ENCODE measurements at regions not wholly inside any gene's neighbourhood (a gene's known extent, or its start where the extent isn't known, plus 50 kb on each side); places are given as distances from the start of the nearest gene placed in this dataset.
"Not testable (repeated sequence)": the region's sequence is repeated elsewhere in the genome, so short reads cannot be mapped to it uniquely, and the experiment has no call there.

DNA sequence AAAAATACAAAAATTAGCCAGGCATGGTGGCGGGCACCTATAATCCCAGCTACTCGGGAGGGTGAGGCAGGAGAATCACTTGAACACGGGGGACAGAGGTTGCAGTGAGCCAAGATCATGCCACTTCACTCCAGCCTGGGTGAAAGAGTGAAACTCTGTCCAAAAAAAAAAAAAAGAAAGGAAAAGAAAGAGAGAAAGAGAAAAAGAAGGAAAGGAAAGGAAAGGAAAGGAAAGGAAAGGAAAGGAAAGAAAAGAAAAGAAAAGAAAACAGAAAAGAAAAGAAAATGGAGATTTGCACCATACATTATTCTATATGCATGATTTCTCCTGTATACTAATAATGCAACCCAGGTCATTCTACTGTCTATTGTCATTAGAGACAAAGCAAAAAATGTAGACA, 421.5 kb downstream of the PCDH19 start:
- not testable (repeated sequence) for DNase-seq (ENCODE audit: low spot score)

GRCh38 chrX:99973572-99974226, 436.4 kb downstream of the PCDH19 start:
- DNase-seq (ENCODE audit: low spot score) = no peak

DNA sequence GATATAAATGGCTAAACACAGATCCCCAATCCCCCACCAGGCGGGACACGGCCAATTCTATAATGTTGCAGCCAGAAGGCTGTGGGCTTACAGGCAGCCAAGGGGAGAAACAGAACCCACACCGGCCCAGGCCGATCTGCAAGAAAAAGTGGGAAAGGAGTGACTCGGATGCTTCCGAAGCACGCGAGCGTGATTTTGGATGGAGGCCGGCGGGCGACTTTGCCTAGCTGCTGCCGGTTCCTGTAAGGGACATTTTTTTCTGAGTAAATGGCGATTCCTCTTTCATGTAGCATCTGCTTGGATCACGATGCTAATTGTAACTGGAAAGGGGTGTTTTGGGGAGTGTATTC, 470.2 kb downstream of the PCDH19 start:
- no peak for DNase-seq (ENCODE audit: low spot score)

DNA sequence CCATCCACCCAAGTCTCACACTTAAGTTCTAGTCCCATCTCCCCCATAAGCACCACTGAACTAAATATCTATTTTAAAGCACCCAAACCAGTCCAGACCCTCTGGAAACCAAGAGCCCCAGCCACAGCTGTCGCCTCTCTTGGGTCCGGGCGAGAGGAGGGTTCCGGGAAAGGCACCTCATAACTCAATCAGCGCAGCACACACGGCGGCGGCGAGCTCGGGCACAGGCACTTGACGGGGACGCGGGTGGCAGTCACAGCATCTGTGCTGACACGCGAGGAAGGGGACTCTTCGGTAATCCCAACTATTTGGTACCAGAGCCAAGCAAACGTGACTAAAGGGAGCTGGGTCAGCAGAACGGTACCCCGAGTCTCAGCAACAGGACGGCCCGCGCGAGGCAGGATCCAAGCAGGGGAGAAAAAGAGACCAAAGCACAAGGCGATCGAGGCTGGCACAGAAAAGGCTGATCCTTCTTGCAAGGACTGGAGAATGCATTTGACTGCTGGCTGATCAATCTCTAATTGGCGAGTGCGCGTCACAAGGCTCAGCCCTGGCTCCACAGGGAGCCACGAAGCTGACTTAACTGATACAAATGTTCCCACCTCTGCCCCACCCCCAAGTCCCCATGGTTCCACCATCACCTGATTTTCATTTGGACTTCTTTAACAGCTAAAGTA, 470.7 kb downstream of the PCDH19 start:
- DNase-seq (ENCODE audit: low spot score) = not testable (repeated sequence)

DNA sequence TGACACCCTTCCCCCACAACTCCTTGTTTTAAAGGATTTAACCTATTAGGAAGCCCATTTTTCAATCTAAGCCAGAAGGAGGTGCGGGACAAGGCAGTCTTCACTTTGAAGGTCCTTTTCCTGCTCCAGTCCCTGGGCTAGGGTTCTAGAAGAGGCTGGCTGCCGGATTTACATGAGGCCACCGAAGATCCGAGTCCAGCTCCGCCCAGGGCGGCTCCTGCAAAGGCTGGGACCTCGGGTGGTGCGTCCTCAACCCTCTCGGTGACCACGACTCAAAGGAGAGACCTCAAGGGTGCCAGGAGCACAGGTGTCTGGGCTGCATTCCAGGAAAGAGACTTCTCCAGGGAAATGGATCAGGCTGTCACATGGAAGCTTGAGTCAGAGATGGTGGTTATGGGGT, 471.6 kb downstream of the PCDH19 start:
- DNase-seq (ENCODE audit: low spot score) = no peak

- DNase-seq (ENCODE audit: low spot score) = no peak
Observed at GRCh38 chrX:99933865-99934264, 476.2 kb downstream of the PCDH19 start.

DNA sequence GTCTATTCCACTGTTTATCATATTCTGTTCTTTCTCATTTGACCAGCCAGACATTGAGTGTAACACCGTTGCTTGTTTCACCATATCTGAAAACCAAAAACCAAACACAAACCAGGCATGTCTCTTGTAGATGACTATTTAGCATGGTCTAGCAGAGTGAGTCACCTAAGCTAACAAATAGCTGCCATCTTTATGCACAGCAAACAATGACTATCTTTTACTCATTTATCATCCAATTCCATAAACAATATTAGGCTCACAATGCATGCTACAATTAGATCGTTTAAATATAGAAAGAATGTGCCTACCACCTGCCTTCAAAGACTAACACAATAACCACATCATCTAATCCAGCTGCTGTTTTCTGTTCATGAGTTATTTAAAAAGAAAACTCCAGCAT, 495.4 kb downstream of the PCDH19 start:
- no peak for DNase-seq (ENCODE audit: low spot score)

- DNase-seq (ENCODE audit: low spot score) = no peak
Observed at GRCh38 chrX:99913611-99914010, 496.5 kb downstream of the PCDH19 start.

DNA sequence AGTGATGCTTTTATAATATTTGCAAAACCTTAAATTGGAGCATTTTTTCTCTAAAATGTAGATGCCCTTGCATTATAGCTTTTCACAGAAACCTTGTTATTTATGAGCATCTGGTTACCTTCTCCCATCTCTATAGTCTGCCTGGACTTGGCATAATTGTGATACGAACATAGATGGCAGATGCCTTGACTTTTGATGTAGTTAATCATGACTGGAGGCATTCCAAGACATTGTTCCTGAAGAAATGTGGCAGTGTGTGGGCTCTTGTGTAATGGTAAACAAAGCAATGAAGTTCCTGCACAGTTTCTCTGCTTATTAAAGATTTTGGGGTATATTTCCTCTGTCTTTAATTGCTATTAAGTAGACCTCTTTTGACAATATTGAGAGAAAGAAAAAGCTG, 500.1 kb downstream of the PCDH19 start:
- no peak for DNase-seq (ENCODE audit: low spot score)

GRCh38 chrX:99901091-99901490, 509.0 kb downstream of the PCDH19 start:
- no peak for DNase-seq (ENCODE audit: low spot score)

- DNase-seq (ENCODE audit: low spot score) = no peak
Observed at GRCh38 chrX:99887918-99888317, 522.2 kb downstream of the PCDH19 start.

DNA sequence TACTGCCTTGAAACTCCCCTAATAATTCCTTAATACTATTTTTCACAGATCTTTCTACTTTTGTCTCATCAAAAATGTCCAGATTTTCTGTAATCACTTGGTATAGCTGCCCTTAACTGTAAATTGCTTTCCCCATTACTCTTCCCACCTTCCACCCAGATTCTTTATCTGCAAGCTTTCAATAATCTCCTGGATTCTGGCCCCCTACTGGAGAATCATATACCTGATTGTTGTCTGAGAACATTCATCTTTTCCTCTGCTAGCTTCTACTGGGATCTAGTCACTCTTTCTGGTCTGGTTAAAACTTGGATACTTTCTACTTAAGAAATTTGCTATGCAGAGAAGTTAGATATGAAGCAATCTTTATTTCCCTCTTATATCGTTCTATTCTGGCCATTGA, 552.6 kb downstream of the PCDH19 start:
- DNase-seq (ENCODE audit: low spot score) = no peak

DNA sequence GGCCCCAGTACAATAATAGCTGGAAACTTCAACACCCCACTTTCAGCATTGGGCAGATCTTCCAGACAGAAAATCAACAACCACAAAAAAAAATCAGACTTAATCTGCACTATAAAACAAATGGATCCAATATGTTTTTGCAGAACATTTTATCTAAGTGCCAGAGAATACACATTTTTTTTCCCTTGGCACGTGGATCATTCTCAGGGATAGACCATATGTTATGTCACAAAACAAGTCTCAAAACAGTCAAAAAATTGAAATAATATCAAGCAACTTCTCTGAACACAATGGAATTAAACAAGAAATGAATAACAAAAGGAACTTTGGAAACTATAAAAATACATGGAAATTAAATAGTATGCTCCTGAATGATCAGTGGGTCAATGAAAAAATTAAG, 576.3 kb downstream of the PCDH19 start:
- no peak for DNase-seq (ENCODE audit: low spot score)

DNA sequence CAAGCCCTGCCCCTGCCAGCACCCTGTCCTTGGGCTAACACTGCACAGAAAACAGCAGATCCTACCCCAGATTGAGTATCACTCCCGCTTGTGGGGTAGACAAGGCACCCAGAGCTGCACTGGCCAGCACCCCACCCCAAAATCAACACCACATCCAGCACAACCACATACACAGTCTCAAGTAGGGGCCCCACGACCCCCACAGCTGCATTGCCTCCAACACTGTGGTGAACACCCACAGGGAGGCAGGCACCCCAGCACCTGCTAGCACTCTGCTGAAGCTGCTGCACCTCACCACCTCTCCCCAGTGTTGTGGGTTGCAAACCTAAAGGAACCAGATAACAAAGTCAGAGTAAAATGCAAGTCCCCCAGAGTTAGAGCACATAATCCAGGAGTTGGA, 589.9 kb downstream of the PCDH19 start:
- no peak for DNase-seq (ENCODE audit: low spot score)

GRCh38 chrX:99800016-99800415, 610.1 kb downstream of the PCDH19 start:
- DNase-seq (ENCODE audit: low spot score) = no peak

DNA sequence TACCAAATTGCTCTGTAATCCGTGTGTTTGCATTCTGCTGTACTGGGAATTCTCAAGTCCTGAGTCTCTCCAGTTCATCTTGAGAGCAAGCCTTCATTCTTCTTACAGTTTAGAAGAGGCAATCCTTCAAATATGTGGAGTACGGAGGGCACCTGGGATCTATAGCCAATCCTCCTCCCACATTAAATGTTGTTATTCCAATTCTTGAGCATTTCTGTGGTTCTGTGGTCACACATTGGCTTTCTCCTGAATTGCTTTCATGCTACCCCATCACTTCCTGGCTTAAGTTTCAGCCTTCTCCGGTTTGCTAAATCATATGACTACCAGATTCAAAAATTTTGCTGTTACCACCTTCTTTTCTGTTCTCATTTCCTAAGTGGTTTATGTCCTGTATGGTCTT, 611.1 kb downstream of the PCDH19 start:
- no peak for DNase-seq (ENCODE audit: low spot score)

DNA sequence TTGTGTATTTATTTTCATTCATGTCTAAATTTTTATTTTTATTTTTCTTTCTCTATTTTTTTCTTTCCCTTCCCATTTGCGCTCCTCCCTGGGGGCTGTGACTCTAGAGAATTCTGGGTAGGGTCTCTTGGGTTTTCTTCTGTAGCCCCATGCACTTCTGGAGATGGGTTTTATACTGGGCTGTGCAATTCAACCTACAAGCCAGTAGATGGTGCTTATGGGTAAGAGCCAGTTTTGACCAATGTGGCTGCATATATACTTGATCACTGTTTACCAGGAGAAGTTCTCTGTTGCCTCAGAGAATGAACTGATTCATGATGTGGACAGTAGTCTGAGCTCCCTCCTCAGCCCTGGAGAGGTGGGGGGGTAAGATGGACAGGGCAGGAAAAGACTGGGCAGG, 614.6 kb downstream of the PCDH19 start:
- DNase-seq (ENCODE audit: low spot score) = no peak

GRCh38 chrX:99782516-99783040, 627.5 kb downstream of the PCDH19 start:
- no peak for DNase-seq (ENCODE audit: low spot score)

DNA sequence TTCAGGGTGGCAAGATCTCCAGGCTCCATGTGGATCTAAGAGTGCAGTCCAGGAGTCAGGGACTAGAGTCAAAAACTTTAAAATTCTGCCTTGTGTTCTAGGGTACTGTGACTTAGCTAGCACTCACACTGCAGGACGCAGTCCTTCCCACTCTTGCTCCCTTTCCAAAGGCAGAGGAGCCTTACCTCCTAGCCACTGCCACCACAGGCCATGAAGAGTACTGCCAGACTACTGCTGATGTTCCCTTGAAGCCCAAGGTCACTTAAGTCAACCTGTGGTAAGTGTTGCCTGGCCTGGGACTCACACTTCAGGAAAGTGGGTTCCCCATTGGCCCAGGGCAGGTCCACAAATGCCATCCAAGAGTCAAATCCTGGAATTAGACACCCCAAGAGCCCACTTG, 632.2 kb downstream of the PCDH19 start:
- no peak for DNase-seq (ENCODE audit: low spot score)

- no peak for DNase-seq (ENCODE audit: low spot score)
Observed at GRCh38 chrX:99761731-99762130, 648.3 kb downstream of the PCDH19 start.

- DNase-seq (ENCODE audit: low spot score) = no peak
Observed at GRCh38 chrX:99752776-99753175, 657.3 kb downstream of the PCDH19 start.

DNA sequence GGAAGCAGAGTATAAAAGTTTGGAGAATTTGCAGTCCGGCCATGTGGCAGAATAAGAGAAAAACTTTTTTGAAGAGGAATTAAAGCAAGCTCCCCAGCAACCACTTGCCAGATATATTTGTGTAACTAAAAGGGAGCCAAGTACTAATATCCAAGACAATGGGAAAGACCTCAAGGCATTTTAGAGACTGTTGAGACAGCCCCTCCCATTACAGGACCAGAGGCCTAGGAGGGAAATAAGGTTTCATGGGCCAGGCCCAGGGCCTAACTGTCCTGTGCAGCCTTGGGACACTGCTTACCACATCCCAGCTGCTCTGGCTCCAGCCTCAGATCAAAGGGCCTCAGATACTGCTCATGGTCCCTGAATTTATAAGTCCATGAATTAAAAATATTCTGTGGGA, 659.4 kb downstream of the PCDH19 start:
- DNase-seq (ENCODE audit: low spot score) = no peak

- no peak for DNase-seq (ENCODE audit: low spot score)
Observed at GRCh38 chrX:99722094-99722493, 688.0 kb downstream of the PCDH19 start.

DNA sequence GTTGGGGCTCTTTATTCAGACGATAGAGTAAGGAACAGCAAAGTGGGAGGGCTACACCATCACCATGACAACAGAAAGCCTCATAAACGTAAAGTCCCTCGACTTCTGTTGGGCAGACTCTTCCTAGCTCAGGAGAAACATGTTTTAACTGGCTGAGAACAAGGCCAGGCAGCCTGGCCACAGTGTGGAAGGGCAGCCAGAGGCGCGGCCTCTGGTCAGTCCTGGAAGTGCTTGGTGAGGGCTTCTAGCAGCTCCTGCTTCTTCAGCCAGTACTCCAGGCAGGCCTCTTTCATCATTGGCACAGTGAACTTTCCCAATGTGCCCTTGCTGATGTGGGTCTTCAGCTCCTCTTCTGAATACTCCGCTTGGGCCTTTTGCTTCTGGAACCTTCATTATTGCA, 690.9 kb downstream of the PCDH19 start:
- DNase-seq (ENCODE audit: low spot score) = no peak

All from pons (tissue), 1 donor.